ENCODE measurements at regions not wholly inside any gene's neighbourhood (a gene's known extent, or its start where the extent isn't known, plus 50 kb on each side); places are given as distances from the start of the nearest gene placed in this dataset.

DNA sequence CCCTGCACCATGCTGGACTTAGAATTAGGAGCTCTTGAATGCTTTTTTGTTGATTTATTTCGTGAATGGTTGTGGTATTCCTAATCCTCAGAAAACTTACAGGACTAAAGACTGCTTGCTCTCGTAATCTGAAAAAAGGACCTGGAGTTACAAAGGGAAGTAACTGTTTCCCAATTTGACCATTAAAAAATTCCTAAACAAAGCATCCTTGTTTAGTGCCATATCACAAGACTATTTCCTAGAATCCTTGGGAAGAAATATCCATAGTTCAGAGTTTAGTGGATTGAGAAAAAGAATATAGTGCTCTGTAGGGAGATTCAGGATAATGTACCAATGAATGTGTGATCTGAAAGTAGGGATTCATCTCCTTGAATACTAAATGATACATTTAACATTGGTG is 186.8 kb downstream of the NDFIP2 start:
- no peak for DNase-seq (ENCODE audit: low read depth, low spot score)
- Histone ChIP-seq H3K4me3 (replicated peaks in 1 of 2; ENCODE audit: low read depth in 1 of 2, low read length in 2 of 2) (no peak overlapping the region), H3K27me3 (ENCODE audit: insufficient read depth, low read length) (no peaks in the 10 kb centered on the region), H3K79me2 (ENCODE audit: insufficient read depth, low read length) (no peaks in the 10 kb centered on the region), H3K4me2 (ENCODE audit: low read length) (no peak overlapping the region), H3K9ac (ENCODE audit: low read length) (no peak overlapping the region), H3K9me2 (ENCODE audit: insufficient read depth) (no peaks in the 10 kb centered on the region), H2AFZ (ENCODE audit: low read depth, low read length, poor library complexity, severe bottlenecking) (no peak overlapping the region), H3K27ac (ENCODE audit: low read depth, low read length) (no peak overlapping the region), H3K36me3 (ENCODE audit: control insufficient read depth in 1 of 2, insufficient read depth in 2 of 2, low read length in 2 of 2) (no peaks in the 10 kb centered on the region), H3K4me1 (ENCODE audit: control insufficient read depth in 1 of 2, insufficient read depth in 2 of 2, low read length in 2 of 2) (no peaks in the 10 kb centered on the region), H3K9me3 (ENCODE audit: control insufficient read depth in 1 of 2, insufficient read depth in 1 of 2, low read depth in 1 of 2, low read length in 2 of 2) (no peaks in the 10 kb centered on the region), H4K20me1 (ENCODE audit: insufficient read depth) (no peaks in the 10 kb centered on the region)
- ChIA-PET POLR2A (no interaction called here), RAD21 (ENCODE audit: low non-redundant PET in 1 of 2, low total read pairs in 2 of 2, uncharacterized antibody in 2 of 2, unreplicated experiment in 2 of 2) (no interaction called here), CTCF (no interaction called here)
- intact Hi-C loops (cut with micrococcal nuclease), result no loop called here
- no TSS peak for BruUV-seq (replicated peaks)
- TF ChIP-seq SP1 (IDR thresholded peaks at IDR 0.05; ENCODE audit: low read depth) (no peak), POLR2A (IDR thresholded peaks at IDR 0.05; ENCODE audit: borderline replicate concordance, extremely low read depth, insufficient read depth, insufficient read length) (no peak), ZBTB33 (IDR thresholded peaks at IDR 0.05; ENCODE audit: extremely low read depth, insufficient replicate concordance, low read length) (no peak), ELF1 (IDR thresholded peaks at IDR 0.05; ENCODE audit: borderline replicate concordance, low read depth) (no peak), YY1 (IDR thresholded peaks at IDR 0.05; ENCODE audit: extremely low read depth, insufficient replicate concordance, low read depth, low read length) (no peak), SRF (IDR thresholded peaks at IDR 0.05; ENCODE audit: low read depth) (no peak), ZFX (IDR thresholded peaks at IDR 0.05) (no peak), EZH2 (IDR thresholded peaks at IDR 0.05) (no peak)
- TF ChIP-seq, protein P1, sequence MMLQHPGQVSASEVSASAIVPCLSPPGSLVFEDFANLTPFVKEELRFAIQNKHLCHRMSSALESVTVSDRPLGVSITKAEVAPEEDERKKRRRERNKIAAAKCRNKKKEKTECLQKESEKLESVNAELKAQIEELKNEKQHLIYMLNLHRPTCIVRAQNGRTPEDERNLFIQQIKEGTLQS (IDR thresholded peaks at IDR 0.05), result no peak
- TF ChIP-seq, protein P2, sequence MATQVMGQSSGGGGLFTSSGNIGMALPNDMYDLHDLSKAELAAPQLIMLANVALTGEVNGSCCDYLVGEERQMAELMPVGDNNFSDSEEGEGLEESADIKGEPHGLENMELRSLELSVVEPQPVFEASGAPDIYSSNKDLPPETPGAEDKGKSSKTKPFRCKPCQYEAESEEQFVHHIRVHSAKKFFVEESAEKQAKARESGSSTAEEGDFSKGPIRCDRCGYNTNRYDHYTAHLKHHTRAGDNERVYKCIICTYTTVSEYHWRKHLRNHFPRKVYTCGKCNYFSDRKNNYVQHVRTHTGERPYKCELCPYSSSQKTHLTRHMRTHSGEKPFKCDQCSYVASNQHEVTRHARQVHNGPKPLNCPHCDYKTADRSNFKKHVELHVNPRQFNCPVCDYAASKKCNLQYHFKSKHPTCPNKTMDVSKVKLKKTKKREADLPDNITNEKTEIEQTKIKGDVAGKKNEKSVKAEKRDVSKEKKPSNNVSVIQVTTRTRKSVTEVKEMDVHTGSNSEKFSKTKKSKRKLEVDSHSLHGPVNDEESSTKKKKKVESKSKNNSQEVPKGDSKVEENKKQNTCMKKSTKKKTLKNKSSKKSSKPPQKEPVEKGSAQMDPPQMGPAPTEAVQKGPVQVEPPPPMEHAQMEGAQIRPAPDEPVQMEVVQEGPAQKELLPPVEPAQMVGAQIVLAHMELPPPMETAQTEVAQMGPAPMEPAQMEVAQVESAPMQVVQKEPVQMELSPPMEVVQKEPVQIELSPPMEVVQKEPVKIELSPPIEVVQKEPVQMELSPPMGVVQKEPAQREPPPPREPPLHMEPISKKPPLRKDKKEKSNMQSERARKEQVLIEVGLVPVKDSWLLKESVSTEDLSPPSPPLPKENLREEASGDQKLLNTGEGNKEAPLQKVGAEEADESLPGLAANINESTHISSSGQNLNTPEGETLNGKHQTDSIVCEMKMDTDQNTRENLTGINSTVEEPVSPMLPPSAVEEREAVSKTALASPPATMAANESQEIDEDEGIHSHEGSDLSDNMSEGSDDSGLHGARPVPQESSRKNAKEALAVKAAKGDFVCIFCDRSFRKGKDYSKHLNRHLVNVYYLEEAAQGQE (IDR thresholded peaks at IDR 0.05; ENCODE audit: low read depth), result no peak
- no peak for ATAC-seq
